ENCODE measurements at regions not wholly inside any gene's neighbourhood (a gene's known extent, or its start where the extent isn't known, plus 50 kb on each side); places are given as distances from the start of the nearest gene placed in this dataset.

- no peak overlapping the region for H3K4me3 ChIP-seq
- TF ChIP-seq POLR2A (IDR thresholded peaks at IDR 0.05) (no peak), CTCF (IDR thresholded peaks at IDR 0.05) (no peak), POLR2AphosphoS5 (IDR thresholded peaks at IDR 0.05; ENCODE audit: insufficient read depth in 1 of 2, low read depth in 1 of 2) (no peak)
- H3K4me1 ChIP-seq = no peaks in the 10 kb centered on the region
- H3K27ac ChIP-seq = no peak overlapping the region
- H3K9me3 ChIP-seq = no peaks in the 10 kb centered on the region
- no peaks in the 10 kb centered on the region for H3K36me3 ChIP-seq
- DNase-seq (ENCODE audit: extremely low spot score in 2 of 2) = no peak
- H3K27me3 ChIP-seq = no peaks in the 10 kb centered on the region
- intact Hi-C loops (cut with DNase I) = no loop called here
Measured at GRCh38 chr9:108536836-108537601, 318.8 kb downstream of the ACTL7B start.

GRCh38 chr9:108535526-108535925, 320.3 kb downstream of the ACTL7B start:
- intact Hi-C loops (cut with DNase I) = no loop called here
- H3K4me3 ChIP-seq = no peak overlapping the region

GRCh38 chr9:108534741-108535140, 321.0 kb downstream of the ACTL7B start:
- no peaks in the 10 kb centered on the region for H3K9me3 ChIP-seq
- H3K27ac ChIP-seq = no peak overlapping the region
- H3K36me3 ChIP-seq = no peaks in the 10 kb centered on the region
- intact Hi-C loops (cut with DNase I) = no loop called here
- H3K27me3 ChIP-seq = no peaks in the 10 kb centered on the region
- no peak for DNase-seq (ENCODE audit: extremely low spot score in 2 of 2)
- H3K4me3 ChIP-seq = no peak overlapping the region
- no peaks in the 10 kb centered on the region for H3K4me1 ChIP-seq
- no peak for TF ChIP-seq POLR2AphosphoS5 (IDR thresholded peaks at IDR 0.05; ENCODE audit: insufficient read depth in 1 of 2, low read depth in 1 of 2)
- TF ChIP-seq POLR2A (IDR thresholded peaks at IDR 0.05) = no peak
- TF ChIP-seq CTCF (IDR thresholded peaks at IDR 0.05) = no peak

More at GRCh38 chr9:108535526-108535925, 320.3 kb downstream of the ACTL7B start:
- Histone ChIP-seq H3K4me1 (no peaks in the 10 kb centered on the region), H3K27me3 (no peaks in the 10 kb centered on the region), H3K27ac (no peak overlapping the region), H3K9me3 (no peaks in the 10 kb centered on the region), H3K36me3 (no peaks in the 10 kb centered on the region)
- TF ChIP-seq POLR2AphosphoS5 (IDR thresholded peaks at IDR 0.05; ENCODE audit: insufficient read depth in 1 of 2, low read depth in 1 of 2) = no peak
- TF ChIP-seq CTCF (IDR thresholded peaks at IDR 0.05) = peak in 1 of 3 experiments; percentile 25
- no peak for TF ChIP-seq POLR2A (IDR thresholded peaks at IDR 0.05)
- no peak for DNase-seq (ENCODE audit: extremely low spot score in 2 of 2)

- H3K27ac ChIP-seq = no peak overlapping the region
- H3K9me3 ChIP-seq = no peaks in the 10 kb centered on the region
- no peaks in the 10 kb centered on the region for H3K27me3 ChIP-seq
- TF ChIP-seq POLR2A (IDR thresholded peaks at IDR 0.05) (no peak), POLR2AphosphoS5 (IDR thresholded peaks at IDR 0.05; ENCODE audit: insufficient read depth in 1 of 2, low read depth in 1 of 2) (no peak), CTCF (IDR thresholded peaks at IDR 0.05) (no peak)
- intact Hi-C loops (cut with DNase I) = no loop called here
- no peak overlapping the region for H3K4me3 ChIP-seq
- no peaks in the 10 kb centered on the region for H3K36me3 ChIP-seq
- DNase-seq (ENCODE audit: extremely low spot score in 2 of 2) = no peak
- H3K4me1 ChIP-seq = no peaks in the 10 kb centered on the region
Measured at GRCh38 chr9:108530141-108530540, 325.6 kb downstream of the ACTL7B start.

GRCh38 chr9:108528231-108528630, 327.6 kb downstream of the ACTL7B start:
- no peak overlapping the region for H3K27ac ChIP-seq
- H3K4me1 ChIP-seq = no peaks in the 10 kb centered on the region
- H3K4me3 ChIP-seq = no peak overlapping the region
- H3K27me3 ChIP-seq = no peaks in the 10 kb centered on the region
- TF ChIP-seq POLR2AphosphoS5 (IDR thresholded peaks at IDR 0.05; ENCODE audit: insufficient read depth in 1 of 2, low read depth in 1 of 2) (no peak), POLR2A (IDR thresholded peaks at IDR 0.05) (no peak), CTCF (IDR thresholded peaks at IDR 0.05) (no peak)
- DNase-seq (ENCODE audit: extremely low spot score in 2 of 2) = no peak
- H3K9me3 ChIP-seq = no peaks in the 10 kb centered on the region
- intact Hi-C loops (cut with DNase I) = no loop called here
- H3K36me3 ChIP-seq = no peaks in the 10 kb centered on the region

Measured in vagina (tissue), 2 donors.